ENCODE measurements at regions not wholly inside any gene's neighbourhood (a gene's known extent, or its start where the extent isn't known, plus 50 kb on each side); places are given as distances from the start of the nearest gene placed in this dataset.

DNA sequence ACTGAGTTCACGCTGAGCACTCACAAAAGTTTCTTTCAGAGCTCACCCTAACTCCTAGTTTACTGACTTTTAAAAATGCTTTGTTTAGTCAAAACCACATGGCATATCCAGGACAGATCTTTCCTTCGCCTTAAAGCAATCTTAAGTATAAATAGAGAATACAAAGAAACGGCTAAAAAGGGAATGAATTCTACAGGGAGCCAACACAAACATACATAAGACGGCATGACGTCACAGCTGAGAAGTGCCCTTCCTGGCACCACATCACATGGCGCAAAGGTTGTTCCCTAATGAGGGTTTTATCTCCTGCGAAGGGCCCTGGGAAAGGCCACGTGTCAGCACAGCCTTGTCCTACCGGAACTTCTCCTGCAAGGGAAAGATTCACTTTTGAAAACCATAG lies 141.3 kb downstream of the IRX1 start:
- no peak for TF ChIP-seq LEF1 (IDR thresholded peaks at IDR 0.05; ENCODE audit: borderline replicate concordance)
- no peak for TF ChIP-seq HDGF (IDR thresholded peaks at IDR 0.05; ENCODE audit: borderline replicate concordance)
- TF ChIP-seq ZNF384 (IDR thresholded peaks at IDR 0.05): no peak
- TF ChIP-seq L3MBTL2 (conservative IDR thresholded peaks at IDR 0.05): no peak
- TF ChIP-seq TARDBP (IDR thresholded peaks at IDR 0.05): no peak
- no peak for TF ChIP-seq ELF4 (IDR thresholded peaks at IDR 0.05)

Measured in HEK293T (cell line).